ENCODE measurements at regions not wholly inside any gene's neighbourhood (a gene's known extent, or its start where the extent isn't known, plus 50 kb on each side); places are given as distances from the start of the nearest gene placed in this dataset.
"Not testable (repeated sequence)": the region's sequence is repeated elsewhere in the genome, so short reads cannot be mapped to it uniquely, and the experiment has no call there.

DNA sequence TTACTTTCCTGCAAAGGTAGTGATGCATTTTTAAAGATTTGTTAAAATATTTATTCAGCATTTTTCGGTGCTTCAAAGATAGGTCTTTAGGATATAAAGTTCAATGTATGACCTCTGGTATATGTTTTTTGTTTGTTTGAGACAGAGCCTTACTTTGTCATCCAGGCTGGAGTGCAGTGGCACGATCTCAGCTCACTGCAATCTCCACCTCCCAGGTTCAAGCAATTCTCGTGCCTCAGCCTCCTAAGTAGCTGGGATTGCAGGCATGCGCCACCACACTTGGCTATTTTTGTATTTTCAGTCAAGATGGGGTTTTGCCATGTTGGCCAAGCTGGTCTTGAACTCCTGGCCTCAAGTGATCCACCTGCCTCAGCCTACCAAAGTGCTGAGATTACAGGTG, 131.9 kb upstream of the ADGRF1 start:
- TF ChIP-seq, protein P1, sequence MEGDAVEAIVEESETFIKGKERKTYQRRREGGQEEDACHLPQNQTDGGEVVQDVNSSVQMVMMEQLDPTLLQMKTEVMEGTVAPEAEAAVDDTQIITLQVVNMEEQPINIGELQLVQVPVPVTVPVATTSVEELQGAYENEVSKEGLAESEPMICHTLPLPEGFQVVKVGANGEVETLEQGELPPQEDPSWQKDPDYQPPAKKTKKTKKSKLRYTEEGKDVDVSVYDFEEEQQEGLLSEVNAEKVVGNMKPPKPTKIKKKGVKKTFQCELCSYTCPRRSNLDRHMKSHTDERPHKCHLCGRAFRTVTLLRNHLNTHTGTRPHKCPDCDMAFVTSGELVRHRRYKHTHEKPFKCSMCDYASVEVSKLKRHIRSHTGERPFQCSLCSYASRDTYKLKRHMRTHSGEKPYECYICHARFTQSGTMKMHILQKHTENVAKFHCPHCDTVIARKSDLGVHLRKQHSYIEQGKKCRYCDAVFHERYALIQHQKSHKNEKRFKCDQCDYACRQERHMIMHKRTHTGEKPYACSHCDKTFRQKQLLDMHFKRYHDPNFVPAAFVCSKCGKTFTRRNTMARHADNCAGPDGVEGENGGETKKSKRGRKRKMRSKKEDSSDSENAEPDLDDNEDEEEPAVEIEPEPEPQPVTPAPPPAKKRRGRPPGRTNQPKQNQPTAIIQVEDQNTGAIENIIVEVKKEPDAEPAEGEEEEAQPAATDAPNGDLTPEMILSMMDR (IDR thresholded peaks at IDR 0.05), result not testable (repeated sequence)
- TF ChIP-seq EZH2 (IDR thresholded peaks at IDR 0.05; ENCODE audit: borderline replicate concordance, insufficient read depth, low read depth, low read length, poor library complexity, severe bottlenecking), result not testable (repeated sequence)

All from B cell (primary cell).